Tibial nerve (tissue), 4 donors: ENCODE measurements at regions not wholly inside any gene's neighbourhood (a gene's known extent, or its start where the extent isn't known, plus 50 kb on each side); places are given as distances from the start of the nearest gene placed in this dataset.

Experiments used
- DNase-seq, 2 donors: peaks; one replicate each; pipeline ENCODE4 v3.0.0-alpha.2; 2019; ENCODE audit warnings: low spot score in 2 of 2
- H3K27ac ChIP-seq, 4 donors: fragments of 200-600 bp; sonication (generic) in 3 of 4; one replicate each; pipeline ENCODE4 v1.5.1; 2017 to 2019; ENCODE audit warnings: mild to moderate bottlenecking in 1 of 4
- H3K27me3 ChIP-seq, 2 donors: fragments of 200-600 bp; sonication (generic) in 1 of 2; one replicate each; pipeline versions ENCODE4 v1.5.1 to v1.6.0; 2017 to 2019
- H3K36me3 ChIP-seq, 3 donors: fragments of 200-600 bp; sonication (generic); one replicate each; pipeline ENCODE4 v1.5.1; 2018 to 2019
- H3K4me1 ChIP-seq, 4 donors: fragments of 200-600 bp; sonication (generic) in 3 of 4; one replicate each; pipeline ENCODE4 v1.5.1; 2017 to 2019
- H3K4me3 ChIP-seq, 4 donors: fragments of 200-600 bp; sonication (generic) in 3 of 4; one replicate each; pipeline ENCODE4 v1.5.1; 2017 to 2019; ENCODE audit warnings: mild to moderate bottlenecking in 1 of 4, moderate library complexity in 1 of 4
- H3K9me3 ChIP-seq, 4 donors: fragments of 200-600 bp; sonication (generic) in 3 of 4; one replicate each; pipeline ENCODE4 v1.5.1; 2017 to 2019
- EP300 ChIP-seq, 2 donors: sonication (generic); formaldehyde crosslinking; IDR thresholded peaks; one replicate each; pipeline ENCODE4 v1.6.1; 2017; ENCODE audit warnings: antibody characterized with exemption in 2 of 2, mild to moderate bottlenecking in 1 of 2
- POLR2A ChIP-seq, 2 donors: fragments of 450-650 bp; IDR thresholded peaks; one replicate each; pipeline ENCODE4 v1.6.1; 2017; ENCODE audit warnings: antibody characterized with exemption in 2 of 2, mild to moderate bottlenecking in 2 of 2, moderate library complexity in 2 of 2
- WGBS, 2 donors: methylation state at CpG; one replicate each; pipeline ENCODE4 v1.1.5; 2018; 5-methylcytosine and 5-hydroxymethylcytosine counted together
- TF ChIP-seq, protein P1 (sequence below), 5 experiments: fragments of 200-600 bp in 3 of 5; fragments of 450-650 bp in 2 of 5; sonication (generic) in 3 of 5; IDR thresholded peaks; one replicate each; pipeline ENCODE4 v1.5.1; 2016 to 2019; ENCODE audit warnings: antibody characterized with exemption in 5 of 5, mild to moderate bottlenecking in 3 of 5, moderate library complexity in 2 of 5

DNA sequence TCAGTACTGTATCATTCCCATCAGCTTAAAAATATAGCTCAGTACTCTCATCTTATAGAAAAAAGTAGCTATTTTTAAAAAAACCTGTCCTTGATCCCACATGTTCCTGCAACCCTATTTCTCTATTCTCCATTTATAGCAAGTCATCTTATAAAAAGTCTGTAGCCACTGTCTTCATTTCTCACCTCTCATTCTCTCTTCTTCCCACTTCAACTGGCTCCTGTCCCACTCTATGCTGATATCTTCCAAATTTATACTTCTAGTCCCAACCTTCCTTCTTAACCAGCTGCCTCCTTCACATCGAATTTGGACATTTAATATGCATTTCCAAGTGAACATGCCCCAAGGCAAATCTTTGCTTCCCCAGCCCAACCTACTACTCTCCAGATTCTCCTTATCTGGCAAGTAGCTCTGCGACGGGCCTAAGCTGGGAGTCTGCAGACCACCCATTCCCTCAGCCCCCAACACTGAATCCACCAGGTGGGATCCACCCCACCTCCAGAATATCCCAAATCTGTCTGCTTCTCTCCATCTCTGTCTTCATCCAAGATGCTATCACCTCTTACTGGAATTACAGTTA, 52.0 kb upstream of the TANC2 start:
- TF ChIP-seq EP300 (IDR thresholded peaks at IDR 0.05) (no peak), POLR2A (IDR thresholded peaks at IDR 0.05) (no peak)
- TF ChIP-seq, protein P1, sequence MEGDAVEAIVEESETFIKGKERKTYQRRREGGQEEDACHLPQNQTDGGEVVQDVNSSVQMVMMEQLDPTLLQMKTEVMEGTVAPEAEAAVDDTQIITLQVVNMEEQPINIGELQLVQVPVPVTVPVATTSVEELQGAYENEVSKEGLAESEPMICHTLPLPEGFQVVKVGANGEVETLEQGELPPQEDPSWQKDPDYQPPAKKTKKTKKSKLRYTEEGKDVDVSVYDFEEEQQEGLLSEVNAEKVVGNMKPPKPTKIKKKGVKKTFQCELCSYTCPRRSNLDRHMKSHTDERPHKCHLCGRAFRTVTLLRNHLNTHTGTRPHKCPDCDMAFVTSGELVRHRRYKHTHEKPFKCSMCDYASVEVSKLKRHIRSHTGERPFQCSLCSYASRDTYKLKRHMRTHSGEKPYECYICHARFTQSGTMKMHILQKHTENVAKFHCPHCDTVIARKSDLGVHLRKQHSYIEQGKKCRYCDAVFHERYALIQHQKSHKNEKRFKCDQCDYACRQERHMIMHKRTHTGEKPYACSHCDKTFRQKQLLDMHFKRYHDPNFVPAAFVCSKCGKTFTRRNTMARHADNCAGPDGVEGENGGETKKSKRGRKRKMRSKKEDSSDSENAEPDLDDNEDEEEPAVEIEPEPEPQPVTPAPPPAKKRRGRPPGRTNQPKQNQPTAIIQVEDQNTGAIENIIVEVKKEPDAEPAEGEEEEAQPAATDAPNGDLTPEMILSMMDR (IDR thresholded peaks at IDR 0.05) = no peak
- 86 to 87% methylated on average over 3 of the region's 3 CpGs for WGBS, 2 donors

DNA sequence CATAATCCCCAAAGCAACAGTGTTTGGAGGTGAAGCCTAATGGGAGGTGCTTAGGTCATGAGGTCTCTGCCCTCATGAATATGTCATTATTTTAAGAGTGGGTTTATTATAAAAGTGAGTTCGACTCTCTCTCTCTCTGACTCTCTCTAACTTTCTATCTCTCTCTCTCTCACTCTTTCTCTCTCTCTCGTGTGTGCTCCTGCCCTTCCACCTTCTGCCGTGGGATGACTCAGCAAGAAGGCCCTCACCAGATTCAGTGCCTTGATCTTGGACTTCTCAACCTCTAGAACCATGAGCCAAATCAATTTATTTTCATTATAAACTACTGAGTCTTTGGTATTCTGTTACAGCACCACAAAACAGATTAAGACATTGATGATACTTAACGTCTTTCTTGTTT, 53.7 kb upstream of the TANC2 start:
- H3K4me3 ChIP-seq = no peak overlapping the region
- no peaks in the 10 kb centered on the region for H3K36me3 ChIP-seq
- no peak for DNase-seq
- peaks cover 0 to 5% (median 0%) of the 10 kb centered on the region in 4 donors for H3K4me1 ChIP-seq
- TF ChIP-seq POLR2A (IDR thresholded peaks at IDR 0.05) (no peak), EP300 (IDR thresholded peaks at IDR 0.05) (no peak)
- TF ChIP-seq, protein P1 (IDR thresholded peaks at IDR 0.05) = no peak
- no peaks in the 10 kb centered on the region for H3K27me3 ChIP-seq
- no peak overlapping the region for H3K27ac ChIP-seq
- 84 to 87% methylated on average over 4 of the region's 4 CpGs for WGBS, 2 donors
- no peaks in the 10 kb centered on the region for H3K9me3 ChIP-seq

More for the DNA sequence above, 52.0 kb upstream of the TANC2 start:
- H3K27ac ChIP-seq = no peak overlapping the region
- peaks cover 0 to 5% (median 0%) of the 10 kb centered on the region in 4 donors for H3K4me1 ChIP-seq
- no peak overlapping the region for H3K4me3 ChIP-seq
- no peaks in the 10 kb centered on the region for H3K27me3 ChIP-seq
- no peaks in the 10 kb centered on the region for H3K9me3 ChIP-seq
- no peaks in the 10 kb centered on the region for H3K36me3 ChIP-seq
- no peak for DNase-seq

DNA sequence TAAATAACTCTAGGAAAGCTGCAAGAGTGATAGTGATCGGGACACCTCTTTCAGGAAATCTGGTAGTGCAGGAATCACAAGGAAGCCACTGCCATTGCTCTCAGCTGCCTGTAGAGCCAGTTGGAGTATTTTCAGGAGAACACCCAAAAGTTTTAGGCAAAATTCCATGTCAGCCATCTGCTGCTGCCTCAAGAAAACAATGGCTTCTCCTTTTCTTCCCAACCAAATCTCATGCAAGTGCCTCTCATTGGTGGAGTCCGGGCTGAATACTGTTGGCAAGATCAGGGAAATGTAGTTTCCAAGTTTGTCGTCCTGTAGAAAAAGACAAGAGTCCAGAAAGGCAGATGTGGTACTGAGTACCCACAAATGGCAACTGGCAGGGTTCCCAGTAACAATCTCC, 54.9 kb upstream of the TANC2 start:
- no peak for DNase-seq
- Histone ChIP-seq H3K36me3 (no peaks in the 10 kb centered on the region), H3K4me3 (no peak overlapping the region), H3K9me3 (no peaks in the 10 kb centered on the region), H3K27me3 (no peaks in the 10 kb centered on the region), H3K4me1 (no peaks in the 10 kb centered on the region), H3K27ac (no peak overlapping the region)
- TF ChIP-seq EP300 (IDR thresholded peaks at IDR 0.05) = no peak
- TF ChIP-seq, protein P1 (IDR thresholded peaks at IDR 0.05) = no peak
- no peak for TF ChIP-seq POLR2A (IDR thresholded peaks at IDR 0.05)
- WGBS, 2 donors = 58 to 60% methylated on average over 3 of the region's 3 CpGs

DNA sequence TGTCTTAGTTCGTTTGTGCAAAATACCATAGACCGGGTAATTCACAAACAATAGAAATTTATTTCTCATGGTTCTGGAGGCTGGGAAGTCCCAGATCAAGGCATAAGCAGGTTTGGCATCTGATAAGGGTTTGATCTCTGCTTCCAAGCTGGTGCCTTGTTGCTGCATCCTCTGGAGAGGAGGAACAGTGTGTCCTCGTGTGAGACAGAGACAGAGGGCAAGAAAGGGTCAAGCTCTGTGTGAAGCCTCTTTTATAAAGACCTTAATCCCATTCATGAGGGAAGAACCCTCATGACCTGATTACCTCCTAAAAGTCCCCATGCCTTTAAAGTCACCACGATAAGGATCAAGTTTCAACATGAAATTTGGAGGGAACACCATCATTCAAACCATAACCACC, 55.8 kb upstream of the TANC2 start:
- H3K9me3 ChIP-seq = no peaks in the 10 kb centered on the region
- no peak for DNase-seq
- H3K4me1 ChIP-seq = no peaks in the 10 kb centered on the region
- no peaks in the 10 kb centered on the region for H3K36me3 ChIP-seq
- H3K4me3 ChIP-seq = no peak overlapping the region
- no peak overlapping the region for H3K27ac ChIP-seq
- no peak for TF ChIP-seq EP300 (IDR thresholded peaks at IDR 0.05)
- no peak for TF ChIP-seq POLR2A (IDR thresholded peaks at IDR 0.05)
- TF ChIP-seq, protein P1 (IDR thresholded peaks at IDR 0.05) = no peak
- WGBS, 2 donors = 47% methylated on average over 4 of the region's 4 CpGs
- no peaks in the 10 kb centered on the region for H3K27me3 ChIP-seq

DNA sequence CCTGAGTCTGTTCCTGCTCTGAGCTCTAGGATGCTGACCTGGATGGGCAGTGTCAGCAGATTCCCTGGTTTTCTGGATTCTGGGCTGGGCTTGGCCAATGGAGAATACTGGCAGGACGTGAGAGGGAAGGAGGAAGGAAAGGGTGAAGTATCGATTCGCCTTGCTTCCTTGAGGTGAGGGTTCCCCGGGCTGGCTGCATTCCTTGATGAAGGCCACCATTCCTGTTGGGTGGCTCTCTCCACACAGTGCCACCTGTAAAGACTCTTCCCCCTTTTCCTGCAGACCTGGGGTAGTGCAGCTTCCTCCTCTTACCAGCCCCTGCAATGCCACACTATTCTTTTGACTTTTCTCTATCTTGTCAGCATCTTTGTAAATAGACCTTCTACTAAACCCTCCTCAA, 58.1 kb upstream of the TANC2 start:
- Histone ChIP-seq H3K27me3 (no peaks in the 10 kb centered on the region), H3K27ac (no peak overlapping the region), H3K4me3 (no peak overlapping the region), H3K9me3 (no peaks in the 10 kb centered on the region), H3K36me3 (no peaks in the 10 kb centered on the region), H3K4me1 (no peaks in the 10 kb centered on the region)
- no peak for DNase-seq
- 69 to 77% methylated on average over 4 of the region's 4 CpGs for WGBS, 2 donors
- TF ChIP-seq, protein P1 (IDR thresholded peaks at IDR 0.05) = no peak
- TF ChIP-seq POLR2A (IDR thresholded peaks at IDR 0.05) (no peak), EP300 (IDR thresholded peaks at IDR 0.05) (no peak)
